ENCODE measurements at regions not wholly inside any gene's neighbourhood (a gene's known extent, or its start where the extent isn't known, plus 50 kb on each side); places are given as distances from the start of the nearest gene placed in this dataset.
A peak's percentile ranks its signal among the peaks of the same experiment; 100 is the strongest.
"Not testable (repeated sequence)": the region's sequence is repeated elsewhere in the genome, so short reads cannot be mapped to it uniquely, and the experiment has no call there.

DNA sequence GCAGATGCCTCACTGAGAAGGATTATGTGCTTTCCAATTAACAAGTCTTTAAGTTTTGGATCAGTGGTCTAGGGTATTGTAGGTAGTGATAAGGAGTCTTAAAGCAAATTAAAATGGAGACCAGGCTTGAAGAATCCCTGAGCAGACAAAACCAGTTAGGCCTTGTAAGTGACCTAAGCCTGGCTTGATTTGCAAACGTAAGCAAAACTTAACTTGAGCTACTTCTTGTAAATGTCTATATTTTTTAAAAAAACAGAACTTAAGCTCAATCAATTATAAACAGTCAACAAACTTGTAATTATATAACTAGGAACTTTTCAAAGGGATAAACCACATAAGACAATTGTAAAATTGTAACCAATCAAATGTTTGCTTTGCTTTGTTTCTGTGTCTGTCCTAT lies 72.7 kb upstream of the NALF2 start:
- DNase-seq (ENCODE audit: low read depth): no peak

DNA sequence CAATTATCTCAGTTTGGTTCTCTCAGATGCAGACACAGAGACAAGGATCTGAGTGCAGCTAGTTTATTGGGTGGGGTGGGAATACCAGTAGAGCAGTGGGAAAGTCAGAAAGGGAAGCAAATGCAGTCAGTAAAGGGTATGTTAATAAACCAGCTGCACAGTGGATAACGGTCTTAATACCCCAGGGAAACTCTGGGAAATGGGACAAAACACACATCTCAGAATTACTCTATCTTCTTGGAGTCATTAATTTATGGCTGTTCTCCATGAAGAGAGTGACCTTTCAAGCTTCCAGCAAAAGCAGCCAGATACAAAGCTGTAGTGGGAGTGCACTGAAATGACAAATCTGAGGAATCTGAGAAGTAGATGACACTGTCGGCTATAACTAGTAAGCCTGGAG lies 73.3 kb upstream of the NALF2 start:
- no peak for DNase-seq (ENCODE audit: low read depth)

DNA sequence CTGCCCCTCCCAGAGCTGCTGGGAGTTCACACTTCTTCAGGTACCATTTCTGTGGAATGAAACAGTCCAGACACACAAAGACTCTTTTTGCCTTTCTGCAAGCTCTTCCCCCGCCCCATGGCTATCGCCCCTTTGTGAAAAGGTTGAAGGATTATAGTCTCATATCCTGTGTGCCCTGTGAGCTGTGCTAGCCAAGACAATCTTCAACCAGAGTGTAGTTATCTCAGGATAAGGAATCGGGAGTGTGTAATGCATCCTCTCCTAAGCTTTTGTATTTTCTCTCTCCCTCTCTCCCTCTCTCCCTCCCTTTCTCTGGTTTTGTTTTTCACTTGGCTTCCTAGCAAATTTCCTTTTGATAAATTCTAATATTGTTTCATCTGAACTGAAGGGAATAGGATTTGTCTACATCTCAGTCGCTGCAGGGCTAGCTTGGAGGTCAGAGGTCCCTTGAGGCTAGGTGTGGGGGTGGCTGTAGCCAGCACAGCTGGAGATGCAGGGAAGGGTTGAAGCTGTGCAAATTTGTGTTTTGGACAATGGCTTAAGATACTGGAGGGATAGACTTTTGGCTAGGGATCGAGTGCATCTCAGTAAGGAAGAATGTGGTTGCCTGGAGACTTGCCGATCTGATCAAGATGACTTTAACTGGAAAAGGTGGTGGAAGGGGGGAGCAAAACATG lies 74.6 kb upstream of the NALF2 start:
- no peak for DNase-seq (ENCODE audit: low read depth)

DNA sequence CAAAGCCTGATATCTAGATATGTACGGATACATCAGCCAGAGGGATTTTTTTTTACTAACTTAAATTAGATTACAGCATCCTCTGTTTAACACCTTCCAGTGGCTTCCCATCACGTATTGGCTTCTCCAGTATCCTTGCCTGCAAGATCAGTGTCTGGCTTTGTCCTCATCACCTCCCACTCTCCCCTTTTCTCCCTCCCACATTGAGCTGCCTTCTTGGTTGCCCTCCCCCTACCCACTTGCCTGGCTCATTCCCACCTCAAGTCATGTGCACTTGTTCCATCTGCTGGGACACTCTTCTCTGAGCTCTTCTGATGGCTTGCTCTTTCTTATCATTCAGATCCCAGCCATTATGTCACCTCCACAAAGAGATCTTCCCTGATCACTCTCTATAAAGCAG lies 75.9 kb upstream of the NALF2 start:
- DNase-seq (ENCODE audit: low read depth): no peak

DNA sequence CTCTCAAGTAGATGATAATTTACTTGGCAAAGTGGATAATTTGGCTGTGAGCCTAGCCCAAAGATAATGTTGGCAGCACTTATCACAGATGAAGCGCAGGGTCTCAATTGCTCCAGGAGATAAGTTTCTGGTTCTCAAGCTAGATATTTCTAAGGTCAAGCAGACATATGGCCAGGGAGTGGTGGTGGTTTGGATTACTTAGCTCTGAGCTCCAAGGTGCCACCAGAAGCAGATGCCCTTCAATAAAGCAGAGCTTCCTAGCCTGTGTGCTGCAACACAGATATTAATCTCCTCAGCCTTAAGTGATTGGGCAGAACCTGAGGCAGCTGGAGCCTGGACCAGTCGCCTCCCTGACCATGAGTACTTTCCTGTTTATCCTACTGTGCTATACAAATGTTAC lies 79.2 kb upstream of the NALF2 start:
- DNase-seq (ENCODE audit: low read depth): no peak

DNA sequence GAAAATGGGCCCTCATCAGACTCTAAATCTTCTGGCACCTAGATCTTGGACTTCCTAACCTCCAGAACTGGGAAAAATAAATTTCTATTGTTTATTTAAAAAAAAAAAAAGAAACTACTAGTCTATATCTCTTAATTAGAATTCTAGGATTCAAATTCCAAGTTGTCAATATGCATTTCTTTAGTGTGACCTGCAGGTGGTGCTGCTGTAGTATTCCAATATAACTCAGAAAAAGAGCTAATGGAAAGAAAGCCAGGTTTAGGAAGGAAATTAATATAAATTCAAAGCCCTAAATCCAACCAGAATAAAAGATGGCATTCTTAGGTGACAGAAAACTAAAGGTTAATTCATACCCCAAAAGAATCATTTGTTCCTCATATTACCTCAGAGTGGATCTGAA lies 80.0 kb upstream of the NALF2 start:
- DNase-seq (ENCODE audit: low read depth): no peak

DNA sequence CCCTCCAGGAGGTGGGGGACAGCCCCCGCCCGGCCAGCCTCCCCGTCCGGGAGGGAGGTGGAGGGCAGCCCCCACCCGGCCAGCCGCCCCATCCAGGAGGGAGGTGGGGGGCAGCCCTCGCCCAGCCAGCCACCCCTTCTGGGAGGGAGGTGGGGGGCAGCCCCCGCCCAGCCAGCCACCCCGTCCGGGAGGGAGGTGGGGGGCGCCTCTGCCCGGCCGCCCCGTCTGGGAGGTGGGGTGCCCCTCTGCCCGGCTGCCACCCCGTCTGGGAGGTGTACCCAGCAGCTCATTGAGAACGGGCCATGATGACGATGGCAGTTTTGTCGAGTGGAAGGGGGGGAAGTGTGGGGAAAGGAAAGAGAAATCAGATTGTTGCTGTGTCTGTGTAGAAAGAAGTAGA lies 81.9 kb upstream of the NALF2 start:
- not testable (repeated sequence) for DNase-seq (ENCODE audit: low read depth)

DNA sequence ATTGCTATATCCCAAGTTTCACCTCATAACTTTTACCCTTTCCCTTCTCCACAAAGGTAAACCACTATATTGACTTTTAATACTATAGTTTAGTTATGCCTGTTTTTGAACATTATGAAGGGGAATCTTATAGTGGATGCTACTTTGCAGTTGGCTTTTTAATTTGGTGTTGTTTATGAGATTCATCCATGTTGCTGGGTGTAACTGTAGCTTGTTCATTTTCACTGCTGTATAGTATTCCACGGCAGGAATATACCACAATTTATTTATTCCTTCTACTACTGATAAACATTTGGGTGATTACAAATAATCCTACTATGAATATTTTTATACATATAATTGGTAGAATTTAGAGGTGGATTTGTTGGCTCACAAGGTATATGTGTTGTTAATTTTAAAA lies 88.4 kb upstream of the NALF2 start:
- DNase-seq (ENCODE audit: low read depth): no peak

DNA sequence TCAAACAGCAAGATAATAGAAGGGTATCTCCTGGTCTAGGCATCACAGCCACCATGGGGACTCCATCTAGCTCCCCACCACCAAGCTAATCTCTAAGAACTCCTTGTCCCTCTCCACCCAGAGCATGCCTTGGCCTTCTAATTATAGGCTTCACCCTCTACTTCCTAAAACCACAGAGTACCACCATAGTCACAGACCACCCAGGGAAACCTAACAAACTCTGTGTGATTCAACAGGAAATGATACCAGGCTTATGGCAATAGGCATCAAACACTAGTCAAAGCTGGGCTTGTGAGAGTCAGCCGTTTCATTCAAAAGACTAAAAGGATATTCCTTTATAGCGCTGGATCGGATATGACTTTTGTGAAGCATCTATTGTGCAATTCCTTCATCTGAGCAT lies 91.5 kb upstream of the NALF2 start:
- DNase-seq (ENCODE audit: low read depth): no peak

DNA sequence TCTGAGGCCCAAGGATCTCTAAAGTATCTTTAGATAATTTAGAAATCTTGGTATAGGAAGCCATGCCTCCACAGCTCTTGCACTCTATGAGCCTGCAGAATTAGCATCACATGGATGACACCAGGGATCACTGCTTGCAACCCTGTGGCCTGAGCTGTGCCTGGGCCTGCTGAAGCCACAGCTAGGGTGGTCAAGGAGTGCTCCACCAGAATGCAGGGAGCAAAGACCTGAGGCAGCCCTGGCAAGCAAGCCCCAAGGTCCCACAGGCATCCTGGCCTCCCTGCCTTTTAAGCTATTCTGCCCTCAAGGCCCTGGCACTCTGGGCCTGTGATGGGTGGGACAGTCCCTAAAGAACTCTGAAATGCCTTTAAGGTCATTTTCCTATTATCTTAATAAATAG lies 105.2 kb upstream of the NALF2 start:
- DNase-seq (ENCODE audit: low read depth): no peak

DNA sequence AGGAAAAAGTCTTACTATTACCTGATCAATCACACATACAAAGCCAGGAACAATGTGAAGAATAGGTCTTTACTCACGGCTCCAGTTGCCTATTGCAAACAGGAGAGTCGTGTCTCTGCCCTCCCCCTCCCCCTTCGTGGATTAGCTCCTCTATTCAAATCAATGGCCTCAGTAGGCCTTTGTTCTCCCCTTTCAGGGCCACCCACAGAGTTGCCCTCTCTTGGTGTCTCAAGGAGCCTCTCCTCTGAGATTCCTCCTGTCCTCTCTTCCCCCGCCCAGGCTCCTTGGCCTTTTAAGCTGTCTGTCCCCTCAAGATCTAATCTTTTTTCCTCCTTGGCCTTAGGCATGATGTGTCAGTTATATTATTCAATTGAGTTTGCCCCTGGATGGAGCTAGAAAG lies 107.2 kb upstream of the NALF2 start:
- DNase-seq (ENCODE audit: low read depth): no peak

DNA sequence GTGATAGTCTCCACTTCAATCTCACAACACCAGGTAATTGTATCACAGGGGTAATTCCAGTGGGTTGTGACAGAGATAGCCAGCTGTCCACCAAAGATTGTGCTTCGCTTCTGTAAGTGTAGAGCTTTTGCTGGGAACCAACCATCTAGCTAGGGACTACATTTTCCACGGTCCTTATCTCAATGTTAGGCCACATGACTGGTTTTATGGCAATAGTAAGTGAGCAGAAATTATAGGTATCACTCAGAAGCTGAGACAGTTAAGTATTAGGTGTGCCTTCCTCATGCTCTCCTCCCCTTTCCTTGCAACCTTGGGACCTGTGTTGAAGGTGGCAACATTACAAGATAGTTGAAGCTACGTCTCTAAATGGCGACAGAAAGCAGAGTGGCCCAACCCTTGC lies 108.8 kb upstream of the NALF2 start:
- no peak for DNase-seq (ENCODE audit: low read depth)

DNA sequence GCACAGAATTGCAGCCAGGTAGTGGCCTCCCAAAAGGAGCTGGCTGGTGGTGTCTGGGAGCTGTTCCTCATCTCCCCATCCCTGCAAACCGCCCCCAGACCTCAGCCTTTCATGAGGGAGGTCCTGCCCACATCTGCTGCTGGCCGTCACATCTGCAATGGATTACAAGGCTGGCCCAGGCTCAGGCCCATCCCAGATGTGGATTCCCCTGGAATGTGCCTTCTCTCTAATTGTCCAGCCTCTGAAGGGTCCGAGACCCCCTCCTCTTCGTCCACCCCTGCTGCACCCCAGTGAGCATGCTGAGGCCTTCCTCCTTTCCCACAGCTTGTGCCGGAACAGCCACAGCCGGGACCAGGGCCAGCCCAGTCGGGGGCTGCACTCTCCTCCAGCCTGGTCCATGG lies 115.0 kb upstream of the NALF2 start:
- no peak for DNase-seq (ENCODE audit: low read depth)

DNA sequence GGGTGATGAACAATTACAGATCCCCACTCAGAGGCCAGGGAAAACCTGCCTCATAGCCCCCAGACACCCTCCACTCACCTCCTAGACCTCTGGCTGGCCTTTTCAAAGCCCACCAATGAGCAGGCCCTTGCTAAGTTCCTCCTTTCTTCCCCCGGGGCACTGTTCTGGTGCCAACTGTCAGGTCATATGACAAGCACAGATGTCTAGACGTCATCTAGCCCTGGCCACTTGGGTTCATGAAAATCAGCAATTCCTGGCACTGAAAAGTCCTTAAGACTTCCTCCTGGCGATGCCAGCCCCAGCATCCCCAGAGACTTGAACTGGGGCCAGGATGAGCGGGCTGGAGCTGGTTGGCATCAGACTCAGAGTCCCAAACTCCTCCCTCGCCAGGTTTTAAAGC lies 115.6 kb upstream of the NALF2 start:
- no peak for DNase-seq (ENCODE audit: low read depth)

DNA sequence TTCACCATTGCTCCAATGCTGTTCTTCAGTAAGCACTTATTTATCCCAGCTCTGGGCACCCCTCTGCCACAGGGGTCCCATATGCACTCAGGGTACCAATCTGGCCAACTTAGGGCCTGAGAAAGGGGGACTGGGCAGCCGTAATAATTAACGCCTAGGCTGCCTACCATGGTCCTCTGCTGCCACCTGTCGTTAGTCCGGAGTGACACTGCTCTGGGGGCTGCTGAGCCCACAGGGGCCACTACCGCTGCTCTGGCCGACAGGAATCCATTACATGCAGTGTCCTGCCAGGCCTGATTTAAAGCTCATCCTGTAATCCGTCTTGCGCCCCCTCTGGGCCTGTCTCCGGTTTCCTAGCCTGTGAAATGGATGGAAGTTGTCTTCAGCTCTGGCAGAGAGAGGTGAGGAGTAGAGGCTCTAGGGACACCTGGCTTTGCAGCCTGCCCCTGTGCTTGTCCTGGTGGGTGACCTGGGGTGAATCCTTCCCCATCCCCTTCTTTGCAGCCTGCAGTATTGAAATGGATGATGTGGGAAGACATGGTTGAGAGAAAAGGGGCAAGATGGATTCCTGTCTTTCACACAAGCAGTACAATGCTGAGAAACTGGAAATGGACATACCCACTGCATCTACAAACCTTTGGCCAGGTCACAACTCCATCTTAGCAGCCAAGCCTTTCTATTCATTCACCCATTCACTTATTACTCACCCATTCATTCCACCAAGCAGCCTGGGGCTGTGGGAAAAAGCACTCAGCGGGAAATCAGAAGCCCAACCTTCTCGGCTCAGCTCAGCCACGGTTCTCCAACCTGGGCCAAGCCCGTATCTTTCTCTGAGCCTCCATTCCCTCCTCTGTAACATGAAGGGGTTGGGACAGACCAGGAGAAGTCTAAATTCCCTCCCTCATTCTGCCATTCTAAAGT lies 116.3 kb upstream of the NALF2 start:
- DNase-seq (ENCODE audit: low read depth): peak; percentile 0

DNA sequence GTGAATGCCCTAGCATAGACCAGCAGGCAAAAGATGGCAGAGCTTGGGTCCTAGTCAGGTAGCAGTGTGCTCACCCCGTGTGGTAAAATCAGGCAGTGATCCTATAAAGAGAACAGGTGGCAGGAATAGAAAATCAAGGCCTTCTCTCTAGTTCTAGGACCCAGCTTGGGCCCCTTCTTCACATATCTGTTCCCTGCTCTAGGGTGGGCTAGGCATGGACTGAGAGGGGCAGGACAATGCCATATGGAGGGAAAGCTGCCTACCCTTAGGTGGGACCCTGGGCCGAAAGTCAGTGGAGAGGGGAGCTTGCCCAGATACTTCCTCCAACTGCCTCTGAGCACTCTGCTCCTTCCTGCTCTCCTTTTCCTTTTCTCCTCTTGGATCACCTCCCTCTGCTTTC lies 117.4 kb upstream of the NALF2 start:
- no peak for DNase-seq (ENCODE audit: low read depth)

DNA sequence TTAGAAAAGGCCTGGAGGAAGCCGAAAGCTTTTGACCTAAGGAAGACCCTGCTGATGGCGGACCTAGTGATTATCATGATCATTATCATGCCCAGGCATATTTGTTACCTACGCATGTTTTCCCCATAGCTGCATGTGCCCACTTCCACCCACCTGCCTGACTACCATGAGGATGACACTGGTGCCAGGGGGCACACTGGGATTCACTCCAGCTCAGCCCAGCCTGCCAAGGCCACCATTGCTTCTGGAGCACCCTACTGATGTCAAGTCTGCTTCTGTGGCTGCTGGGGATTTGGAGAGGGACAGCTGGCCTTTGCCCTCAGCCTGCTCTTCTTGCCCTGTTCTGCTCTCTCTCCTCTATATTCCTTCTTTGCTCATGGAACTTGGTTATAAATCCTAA lies 124.7 kb upstream of the NALF2 start:
- no peak for DNase-seq (ENCODE audit: low read depth)

DNA sequence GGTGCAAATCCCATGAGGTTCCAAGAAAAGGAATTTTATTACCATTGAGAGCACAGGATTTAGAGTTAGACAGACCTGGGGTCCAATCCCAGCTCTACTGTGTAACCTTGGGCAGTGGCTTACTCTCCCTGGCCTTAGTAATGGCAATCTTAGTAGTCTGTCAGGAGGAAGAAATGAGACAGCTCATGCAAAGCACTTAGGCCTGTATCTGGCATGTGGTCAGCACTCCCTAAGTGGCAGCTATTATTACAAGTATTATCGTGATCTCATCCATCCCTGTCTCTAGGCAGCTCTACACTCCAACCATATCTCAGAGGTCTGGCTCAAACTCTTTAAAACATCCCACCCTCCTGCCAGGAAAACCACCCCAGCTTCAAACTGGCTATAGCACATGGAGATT lies 129.6 kb upstream of the NALF2 start:
- no peak for DNase-seq (ENCODE audit: low read depth)

DNA sequence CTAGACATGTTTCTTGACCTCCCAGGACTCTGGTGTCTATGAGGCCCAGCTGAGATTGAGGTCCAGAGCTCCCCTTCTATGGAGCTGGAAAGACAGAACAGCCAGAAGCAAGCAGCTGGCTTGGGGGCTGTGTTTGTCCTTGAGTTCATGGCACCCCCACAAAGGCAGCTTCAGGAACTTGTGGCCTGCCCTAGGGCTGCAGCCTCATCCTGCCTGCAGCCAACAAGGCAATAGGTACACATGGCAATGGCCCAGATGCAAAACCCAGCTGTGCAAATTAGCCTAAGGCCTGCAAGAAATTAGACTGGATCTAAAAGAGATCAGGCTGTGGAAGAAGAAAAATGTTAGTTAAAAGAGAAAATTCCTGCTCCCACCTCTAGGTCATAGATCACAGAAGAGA lies 131.7 kb upstream of the NALF2 start:
- no peak for DNase-seq (ENCODE audit: low read depth)

DNA sequence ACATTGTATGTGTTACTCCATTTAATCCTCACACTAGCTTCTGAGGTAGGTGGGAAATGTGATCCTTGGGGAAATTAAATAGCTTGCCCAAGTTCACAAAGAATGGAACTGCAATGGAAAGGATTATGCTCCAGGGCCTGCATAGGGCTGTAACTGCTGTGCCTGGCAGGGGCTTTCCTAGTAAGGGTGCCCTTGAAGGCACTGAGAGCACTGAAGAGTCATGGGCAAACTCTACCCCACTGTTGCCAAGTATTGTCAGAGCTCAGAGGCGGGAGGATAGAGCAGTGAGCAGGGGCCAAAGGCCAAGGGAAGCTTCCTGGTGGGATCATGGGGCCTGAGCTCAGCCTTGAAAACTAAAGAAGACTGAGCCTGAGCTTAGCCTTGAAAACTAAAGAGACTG lies 133.0 kb upstream of the NALF2 start:
- no peak for DNase-seq (ENCODE audit: low read depth)

DNA sequence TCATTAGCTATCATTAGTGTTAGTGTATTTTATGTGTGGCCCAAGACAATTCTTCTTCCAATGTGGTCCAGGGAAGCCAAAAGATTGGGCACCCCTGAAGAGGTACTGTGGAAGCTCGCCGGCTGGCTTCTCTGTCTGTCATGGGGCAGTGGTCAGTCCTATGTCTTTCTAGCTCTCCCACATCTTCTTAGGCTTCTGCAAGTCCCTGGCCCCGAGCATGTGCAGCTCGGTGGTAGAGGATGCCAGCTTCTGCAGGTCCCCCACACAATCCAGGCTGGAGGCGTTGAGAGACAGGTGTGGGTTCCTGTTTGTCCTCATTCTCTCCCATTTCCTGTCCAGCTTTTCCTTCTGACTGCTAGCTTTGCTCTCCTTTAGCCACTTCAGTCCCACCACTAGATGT lies 134.1 kb upstream of the NALF2 start:
- no peak for DNase-seq (ENCODE audit: low read depth)

DNA sequence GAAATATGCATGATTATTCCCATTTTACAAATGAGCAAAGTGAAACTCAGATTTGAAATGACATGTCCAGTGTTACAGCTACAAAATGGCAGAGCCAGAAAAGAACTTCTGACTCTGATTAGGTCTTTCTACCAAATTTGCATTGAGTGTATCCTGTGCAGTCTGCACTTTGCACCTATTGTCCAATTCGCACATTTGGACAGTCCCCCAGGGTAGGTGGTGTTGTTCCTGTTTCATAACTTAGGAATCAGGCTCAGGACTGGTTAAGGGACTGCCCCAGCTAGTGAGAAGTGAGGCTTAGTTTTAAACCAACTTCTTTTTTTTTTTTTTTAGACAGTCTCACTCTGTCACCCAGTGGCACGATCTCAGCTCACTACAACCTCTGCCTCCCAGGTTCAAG lies 137.9 kb upstream of the NALF2 start:
- no peak for DNase-seq (ENCODE audit: low read depth)

DNA sequence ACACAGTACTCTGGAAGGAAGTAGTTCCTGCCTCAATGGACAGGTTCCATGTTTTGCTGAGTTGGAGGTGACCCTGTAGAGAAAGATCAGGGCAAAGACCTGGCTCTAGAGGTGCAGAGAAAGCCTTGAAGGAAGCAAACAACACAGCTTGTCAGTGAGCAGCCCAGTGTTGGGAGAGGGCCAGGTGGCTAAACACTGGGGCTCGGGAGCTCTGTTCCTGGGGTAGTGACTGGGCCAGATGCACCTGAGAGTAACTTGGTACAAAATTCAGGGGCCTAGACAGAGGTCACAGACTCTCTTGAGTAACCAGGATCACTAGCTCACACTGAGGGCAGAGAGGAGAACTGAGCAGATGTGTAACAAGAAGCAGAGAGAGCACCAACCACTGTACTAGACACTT lies 138.4 kb upstream of the NALF2 start:
- no peak for DNase-seq (ENCODE audit: low read depth)

DNA sequence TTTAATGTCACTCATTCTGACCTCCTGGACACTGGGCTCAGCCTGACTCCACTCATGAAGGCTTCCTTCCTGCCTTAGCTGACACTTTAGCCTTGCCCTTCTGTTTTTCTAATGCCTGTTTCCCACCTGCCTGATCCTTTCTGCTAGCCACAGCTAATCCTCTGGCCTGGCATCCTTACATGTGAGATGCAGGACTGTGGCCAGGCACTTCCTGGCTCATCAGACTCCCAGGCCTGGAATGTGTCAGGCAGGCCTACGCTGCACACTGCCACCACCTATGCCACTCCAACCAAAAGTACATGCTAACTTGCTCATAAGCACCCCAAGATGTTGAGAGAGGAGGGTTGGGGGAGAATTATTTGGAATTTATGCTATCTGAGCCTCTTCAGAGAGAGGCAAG lies 138.8 kb upstream of the NALF2 start:
- no peak for DNase-seq (ENCODE audit: low read depth)
